ENCODE measurements at regions not wholly inside any gene's neighbourhood (a gene's known extent, or its start where the extent isn't known, plus 50 kb on each side); places are given as distances from the start of the nearest gene placed in this dataset.

DNA sequence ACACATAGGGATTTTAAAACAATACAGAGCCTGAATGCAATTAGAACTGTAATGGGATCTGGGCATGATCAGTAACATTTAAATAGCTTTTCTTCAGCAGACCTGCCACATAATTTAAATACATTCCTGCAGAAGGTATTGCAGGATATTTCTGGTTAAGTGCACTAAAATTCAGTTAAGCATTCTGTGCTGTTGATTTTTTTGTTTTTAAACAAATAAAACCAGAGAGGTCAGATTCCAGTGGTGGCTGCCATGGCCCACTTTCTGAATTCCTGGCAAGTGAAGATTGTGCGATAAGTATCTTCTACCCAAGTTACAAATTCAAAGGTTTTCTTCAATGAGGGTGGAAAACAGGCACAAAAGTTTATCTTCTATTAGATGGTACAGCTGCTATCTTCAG, 98.7 kb downstream of the RAP2B start:
- H3K36me3 ChIP-seq (ENCODE audit: control insufficient read depth in 4 of 4, insufficient read depth in 4 of 4, low read length in 4 of 4), result no peaks in the 10 kb centered on the region
- H3K27me3 ChIP-seq (ENCODE audit: control insufficient read depth in 3 of 3, insufficient read depth in 3 of 3, low read length in 2 of 3), result no peaks in the 10 kb centered on the region
- no peaks in the 10 kb centered on the region for H3K4me1 ChIP-seq (ENCODE audit: control insufficient read depth in 5 of 5, insufficient read depth in 5 of 5, low read length in 5 of 5)
- no peak overlapping the region for H3K9ac ChIP-seq (ENCODE audit: insufficient read depth in 1 of 2, low read length in 2 of 2)
- peak; percentile 47 for ATAC-seq (ENCODE audit: insufficient read depth, low FRiP score)
- TF ChIP-seq, protein P1, sequence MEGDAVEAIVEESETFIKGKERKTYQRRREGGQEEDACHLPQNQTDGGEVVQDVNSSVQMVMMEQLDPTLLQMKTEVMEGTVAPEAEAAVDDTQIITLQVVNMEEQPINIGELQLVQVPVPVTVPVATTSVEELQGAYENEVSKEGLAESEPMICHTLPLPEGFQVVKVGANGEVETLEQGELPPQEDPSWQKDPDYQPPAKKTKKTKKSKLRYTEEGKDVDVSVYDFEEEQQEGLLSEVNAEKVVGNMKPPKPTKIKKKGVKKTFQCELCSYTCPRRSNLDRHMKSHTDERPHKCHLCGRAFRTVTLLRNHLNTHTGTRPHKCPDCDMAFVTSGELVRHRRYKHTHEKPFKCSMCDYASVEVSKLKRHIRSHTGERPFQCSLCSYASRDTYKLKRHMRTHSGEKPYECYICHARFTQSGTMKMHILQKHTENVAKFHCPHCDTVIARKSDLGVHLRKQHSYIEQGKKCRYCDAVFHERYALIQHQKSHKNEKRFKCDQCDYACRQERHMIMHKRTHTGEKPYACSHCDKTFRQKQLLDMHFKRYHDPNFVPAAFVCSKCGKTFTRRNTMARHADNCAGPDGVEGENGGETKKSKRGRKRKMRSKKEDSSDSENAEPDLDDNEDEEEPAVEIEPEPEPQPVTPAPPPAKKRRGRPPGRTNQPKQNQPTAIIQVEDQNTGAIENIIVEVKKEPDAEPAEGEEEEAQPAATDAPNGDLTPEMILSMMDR (IDR thresholded peaks at IDR 0.05; ENCODE audit: control extremely low read depth, extremely low read depth), result no peak
- DNase-seq, result no peak
- H3K27ac ChIP-seq (ENCODE audit: low read depth in 1 of 2, low read length in 1 of 2), result no peak overlapping the region
- H3K4me3 ChIP-seq, result no peak overlapping the region
- WGBS, 2 donors, result 74 to 80% methylated on average over 1 of the region's 1 CpG
- H3K9me3 ChIP-seq (ENCODE audit: control insufficient read depth in 4 of 4, insufficient read depth in 3 of 4, low read length in 3 of 4), result no peaks in the 10 kb centered on the region

DNA sequence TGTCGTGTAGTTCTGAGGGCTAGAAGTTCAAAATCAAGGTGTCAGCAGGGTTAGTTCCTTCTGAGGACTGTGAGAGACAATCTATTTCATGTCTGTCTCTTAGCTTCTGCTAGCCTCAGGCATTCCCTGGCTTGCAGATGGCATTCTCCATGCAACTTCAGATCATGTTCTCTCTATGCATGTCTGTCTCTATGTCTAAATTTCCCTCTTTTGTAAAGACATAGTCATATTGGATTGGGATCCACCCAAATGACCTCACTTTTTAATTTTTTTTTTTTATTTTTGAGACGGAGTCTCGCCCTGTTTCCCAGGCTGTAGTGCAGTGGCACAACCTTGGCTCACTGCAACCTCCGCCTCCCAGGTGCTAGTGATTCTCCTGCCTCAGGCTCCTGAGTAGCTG, 104.6 kb downstream of the RAP2B start:
- no peak for DNase-seq
- WGBS, 2 donors, result 89 to 96% methylated on average over 4 of the region's 4 CpGs
- Histone ChIP-seq H3K27ac (ENCODE audit: low read depth in 1 of 2, low read length in 1 of 2) (no peak overlapping the region), H3K4me3 (no peak overlapping the region), H3K9ac (ENCODE audit: insufficient read depth in 1 of 2, low read length in 2 of 2) (no peak overlapping the region), H3K27me3 (ENCODE audit: control insufficient read depth in 3 of 3, insufficient read depth in 3 of 3, low read length in 2 of 3) (no peaks in the 10 kb centered on the region), H3K9me3 (ENCODE audit: control insufficient read depth in 4 of 4, insufficient read depth in 3 of 4, low read length in 3 of 4) (peaks cover 0 to 4% (median 0%) of the 10 kb centered on the region in 4 donors), H3K4me1 (ENCODE audit: control insufficient read depth in 5 of 5, insufficient read depth in 5 of 5, low read length in 5 of 5) (no peaks in the 10 kb centered on the region), H3K36me3 (ENCODE audit: control insufficient read depth in 4 of 4, insufficient read depth in 4 of 4, low read length in 4 of 4) (no peaks in the 10 kb centered on the region)
- TF ChIP-seq, protein P1 (IDR thresholded peaks at IDR 0.05; ENCODE audit: control extremely low read depth, extremely low read depth), result no peak
- no peak for ATAC-seq (ENCODE audit: insufficient read depth, low FRiP score)

DNA sequence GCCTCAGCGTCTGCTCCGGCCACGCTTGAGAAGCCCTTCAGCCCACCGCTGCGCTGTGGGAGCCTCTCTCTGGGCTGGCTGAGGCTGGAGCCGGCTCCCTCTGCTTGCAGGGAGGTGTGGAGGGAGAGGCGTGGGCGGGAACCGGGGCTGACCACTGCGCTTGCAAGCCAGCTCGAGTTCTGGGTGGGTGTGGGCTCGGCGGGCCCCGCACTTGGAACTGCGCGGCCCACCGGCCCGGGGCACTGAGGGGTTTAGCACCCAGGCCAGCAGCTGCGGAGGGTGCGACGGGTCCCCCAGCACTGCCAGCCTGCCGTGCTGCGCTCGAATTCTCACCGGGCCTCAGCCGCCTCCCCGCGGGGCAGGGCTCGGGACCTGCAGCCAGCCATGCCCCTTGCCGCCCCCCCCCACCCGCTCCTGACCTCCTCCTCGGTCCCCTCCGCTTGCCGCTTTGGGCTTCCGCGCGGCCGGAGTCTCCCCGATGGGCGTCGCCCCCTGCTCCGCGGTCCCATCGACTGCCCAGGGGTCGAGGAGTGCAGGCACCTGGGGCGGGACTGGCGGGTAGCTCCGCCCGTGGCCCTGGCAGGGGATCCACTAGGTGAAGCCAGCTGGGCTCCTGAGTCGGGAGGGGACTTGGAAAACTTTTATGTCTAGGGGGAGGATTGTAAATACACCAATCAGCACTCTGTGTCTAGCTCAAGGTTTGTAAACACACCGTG, 106.7 kb downstream of the RAP2B start:
- no peak for DNase-seq
- H3K27ac ChIP-seq (ENCODE audit: low read depth in 1 of 2, low read length in 1 of 2), result no peak overlapping the region
- H3K4me1 ChIP-seq (ENCODE audit: control insufficient read depth in 5 of 5, insufficient read depth in 5 of 5, low read length in 5 of 5), result no peaks in the 10 kb centered on the region
- H3K9ac ChIP-seq (ENCODE audit: insufficient read depth in 1 of 2, low read length in 2 of 2), result no peak overlapping the region
- 97% methylated on average over 38 to 51 of the region's 51 CpGs for WGBS, 2 donors
- H3K36me3 ChIP-seq (ENCODE audit: control insufficient read depth in 4 of 4, insufficient read depth in 4 of 4, low read length in 4 of 4), result no peaks in the 10 kb centered on the region
- H3K27me3 ChIP-seq (ENCODE audit: control insufficient read depth in 3 of 3, insufficient read depth in 3 of 3, low read length in 2 of 3), result no peaks in the 10 kb centered on the region
- TF ChIP-seq, protein P1 (IDR thresholded peaks at IDR 0.05; ENCODE audit: control extremely low read depth, extremely low read depth), result no peak
- H3K4me3 ChIP-seq, result no peak overlapping the region
- peaks cover 0 to 4% (median 0%) of the 10 kb centered on the region in 4 donors for H3K9me3 ChIP-seq (ENCODE audit: control insufficient read depth in 4 of 4, insufficient read depth in 3 of 4, low read length in 3 of 4)
- ATAC-seq (ENCODE audit: insufficient read depth, low FRiP score), result no peak

DNA sequence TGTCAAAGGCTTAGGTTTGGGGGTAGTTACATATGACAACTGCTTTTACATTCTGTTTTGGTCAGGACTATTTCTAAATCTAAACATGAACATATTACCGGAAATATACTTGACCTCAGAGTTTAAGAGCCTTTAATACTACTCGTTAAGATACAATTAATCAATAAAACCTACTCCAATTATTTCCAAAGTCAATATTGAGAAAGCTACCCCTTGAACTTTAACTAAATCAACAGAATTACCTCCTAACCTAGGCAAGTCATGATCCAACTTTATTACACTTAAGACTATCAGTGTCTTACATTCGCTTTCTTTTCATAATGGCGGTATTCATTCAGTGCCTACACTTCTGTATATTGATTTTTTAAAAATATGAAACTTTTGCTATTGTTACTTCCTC, 107.7 kb downstream of the RAP2B start:
- Histone ChIP-seq H3K4me1 (ENCODE audit: control insufficient read depth in 5 of 5, insufficient read depth in 5 of 5, low read length in 5 of 5) (no peaks in the 10 kb centered on the region), H3K9me3 (ENCODE audit: control insufficient read depth in 4 of 4, insufficient read depth in 3 of 4, low read length in 3 of 4) (peaks cover 0 to 4% (median 0%) of the 10 kb centered on the region in 4 donors), H3K9ac (ENCODE audit: insufficient read depth in 1 of 2, low read length in 2 of 2) (no peak overlapping the region), H3K27me3 (ENCODE audit: control insufficient read depth in 3 of 3, insufficient read depth in 3 of 3, low read length in 2 of 3) (no peaks in the 10 kb centered on the region), H3K36me3 (ENCODE audit: control insufficient read depth in 4 of 4, insufficient read depth in 4 of 4, low read length in 4 of 4) (no peaks in the 10 kb centered on the region), H3K4me3 (no peak overlapping the region), H3K27ac (ENCODE audit: low read depth in 1 of 2, low read length in 1 of 2) (no peak overlapping the region)
- 60 to 89% methylated on average over 4 of the region's 4 CpGs for WGBS, 2 donors
- ATAC-seq (ENCODE audit: insufficient read depth, low FRiP score) (no peak), DNase-seq (no peak)
- TF ChIP-seq, protein P1 (IDR thresholded peaks at IDR 0.05; ENCODE audit: control extremely low read depth, extremely low read depth), result no peak

Measured in lung (tissue), 11 donors.